SU-DHL-6 (cell line): ENCODE measurements at regions not wholly inside any gene's neighbourhood (a gene's known extent, or its start where the extent isn't known, plus 50 kb on each side); places are given as distances from the start of the nearest gene placed in this dataset.
"Not testable (repeated sequence)": the region's sequence is repeated elsewhere in the genome, so short reads cannot be mapped to it uniquely, and the experiment has no call there.

Experiments
- H2AFZ ChIP-seq: fragments of 200-600 bp; sonication (generic); 2 replicates; pipeline ENCODE4 v1.6.1; 2014; ENCODE audit warnings: low read depth, mild to moderate bottlenecking, moderate library complexity, mixed read lengths, antibody characterized with exemption, low read length; ENCODE audit not compliant: severe bottlenecking
- H3F3A ChIP-seq: fragments of 200-600 bp; shearing (Covaris generic); 2 replicates; pipeline ENCODE4 v1.6.0; 2016; ENCODE audit warnings: antibody characterized with exemption, mild to moderate bottlenecking; ENCODE audit not compliant: insufficient read depth
- H3K27ac ChIP-seq: fragments of 200-600 bp; sonication (generic); 2 replicates; pipeline ENCODE4 v1.5.1; 2016; ENCODE audit warnings: low read depth, mild to moderate bottlenecking, low read length, moderate library complexity, mixed read lengths
- H3K27me3 ChIP-seq: fragments of 200-600 bp; sonication (generic), shearing (Covaris generic); 2 replicates; pipeline ENCODE4 v1.6.0; 2014; ENCODE audit warnings: mild to moderate bottlenecking, low read length
- H3K36me3 ChIP-seq: fragments of 200-600 bp; sonication (generic); 2 replicates; pipeline ENCODE4 v1.6.1; 2014; ENCODE audit warnings: mild to moderate bottlenecking, low read length, mixed read lengths
- H3K4me2 ChIP-seq: fragments of 300-600, 200-600 bp; shearing (Covaris generic), sonication (generic); 2 replicates; pipeline ENCODE4 v1.6.0; 2014; ENCODE audit warnings: low read length, low read depth, mild to moderate bottlenecking; ENCODE audit not compliant: poor library complexity, severe bottlenecking
- H3K4me3 ChIP-seq: fragments of 200-600 bp; sonication (generic); 2 replicates; pipeline ENCODE4 v1.5.1; 2014; ENCODE audit warnings: antibody characterized with exemption, low read length, mild to moderate bottlenecking, mixed read lengths; ENCODE audit not compliant: insufficient read depth, poor library complexity, severe bottlenecking
- H3K79me2 ChIP-seq: fragments of 200-600 bp; sonication (generic); 2 replicates; pipeline ENCODE4 v1.6.1; 2014; ENCODE audit warnings: mild to moderate bottlenecking, low read length, moderate library complexity; ENCODE audit not compliant: insufficient read depth
- H3K9ac ChIP-seq: fragments of 200-600 bp; sonication (generic); 2 replicates; pipeline ENCODE4 v1.7.0; 2014; ENCODE audit warnings: mild to moderate bottlenecking, low read length
- H3K9me2 ChIP-seq: fragments of 200-600 bp; sonication (generic); replicated peaks from 2 replicates; pipeline ENCODE4 v1.6.1; 2014; ENCODE audit warnings: low read length; ENCODE audit not compliant: insufficient read depth
- H3K9me3 ChIP-seq: fragments of 200-600 bp; sonication (generic); 2 replicates; pipeline ENCODE4 v1.6.1; 2014; ENCODE audit warnings: low read length, mixed read lengths; ENCODE audit not compliant: insufficient read depth
- H4K20me1 ChIP-seq: fragments of 200-600 bp; sonication (generic); 2 replicates; pipeline ENCODE4 v1.6.1; 2014; ENCODE audit warnings: low read depth, mild to moderate bottlenecking, antibody characterized with exemption, low read length, moderate library complexity, mixed read lengths
- CTCF ChIP-seq: fragments of 200-600 bp; sonication (generic); IDR thresholded peaks from one replicate; pipeline ENCODE4 v1.5.1; 2017; ENCODE audit warnings: antibody characterized with exemption, mild to moderate bottlenecking, low read length, moderate library complexity; ENCODE audit not compliant: insufficient read depth, poor library complexity, severe bottlenecking
- EZH2phosphoT487 ChIP-seq: fragments of 200-600 bp; sonication (generic), shearing (Covaris generic); conservative IDR thresholded peaks from 2 replicates; pipeline ENCODE4 v1.6.1; 2018; ENCODE audit warnings: mild to moderate bottlenecking, antibody characterized with exemption, low read length, moderate library complexity, mixed read lengths

- Histone ChIP-seq H4K20me1 (no peaks in the 10 kb centered on the region), H3K4me2 (no peak overlapping the region), H2AFZ (no peak overlapping the region), H3K27ac (no peak overlapping the region), H3K27me3 (no peaks in the 10 kb centered on the region), H3K9me3 (no peaks in the 10 kb centered on the region; the same call in 1 of the 2 replicates), H3K4me3 (no peak overlapping the region), H3K79me2 (no peaks in the 10 kb centered on the region), H3F3A (no peaks in the 10 kb centered on the region), H3K9ac (no peak overlapping the region), H3K36me3 (no peaks in the 10 kb centered on the region), H3K9me2 (no peaks in the 10 kb centered on the region)
- TF ChIP-seq EZH2phosphoT487 (no peak), CTCF (no peak)
Measured at GRCh38 chr19:37306383-37306963, 64.4 kb upstream of the ZNF527 start.

GRCh38 chr19:37309834-37310575, 60.9 kb upstream of the ZNF527 start:
- H4K20me1 ChIP-seq = no peaks in the 10 kb centered on the region
- H3K79me2 ChIP-seq = no peaks in the 10 kb centered on the region
- no peaks in the 10 kb centered on the region for H3K9me3 ChIP-seq
- H3F3A ChIP-seq = no peaks in the 10 kb centered on the region
- no peaks in the 10 kb centered on the region for H3K27me3 ChIP-seq
- H3K9ac ChIP-seq = no peak overlapping the region
- H3K4me3 ChIP-seq = no peak overlapping the region
- H3K4me2 ChIP-seq = no peak overlapping the region
- no peaks in the 10 kb centered on the region for H3K36me3 ChIP-seq
- TF ChIP-seq CTCF (peak; percentile 58), EZH2phosphoT487 (no peak)
- no peak overlapping the region for H3K27ac ChIP-seq
- H2AFZ ChIP-seq = no peak overlapping the region
- H3K9me2 ChIP-seq = no peaks in the 10 kb centered on the region

GRCh38 chr19:37312531-37313334, 58.2 kb upstream of the ZNF527 start:
- H3K27ac ChIP-seq, H3K9me2 ChIP-seq, H3K79me2 ChIP-seq, H3F3A ChIP-seq, H3K4me2 ChIP-seq, H2AFZ ChIP-seq, H4K20me1 ChIP-seq, H3K27me3 ChIP-seq, H3K9me3 ChIP-seq, H3K36me3 ChIP-seq, H3K9ac ChIP-seq, H3K4me3 ChIP-seq: not testable (repeated sequence)

GRCh38 chr19:37313335-37313627, 57.6 kb upstream of the ZNF527 start:
- Histone ChIP-seq H3K4me3 (no peak overlapping the region), H2AFZ (no peak overlapping the region), H3K79me2 (peaks cover 5% of the 10 kb centered on the region), H3K27ac (no peak overlapping the region), H3K36me3 (no peaks in the 10 kb centered on the region), H4K20me1 (no peaks in the 10 kb centered on the region), H3K9me2 (no peaks in the 10 kb centered on the region), H3K9ac (no peak overlapping the region), H3K4me2 (no peak overlapping the region), H3K27me3 (no peaks in the 10 kb centered on the region), H3K9me3 (no peaks in the 10 kb centered on the region), H3F3A (peaks cover 3% of the 10 kb centered on the region; the same call in 1 of the 2 replicates)
- TF ChIP-seq EZH2phosphoT487 (no peak), CTCF (no peak)
